ENCODE measurements at regions not wholly inside any gene's neighbourhood (a gene's known extent, or its start where the extent isn't known, plus 50 kb on each side); places are given as distances from the start of the nearest gene placed in this dataset.

- Histone ChIP-seq H3K36me3 (ENCODE audit: insufficient read depth, low read depth, low read length) (no peaks in the 10 kb centered on the region), H3K27ac (ENCODE audit: low read length) (no peak overlapping the region), H3K4me1 (ENCODE audit: insufficient read depth, low read length) (no peaks in the 10 kb centered on the region), H3K9ac (ENCODE audit: low read depth, low read length) (no peak overlapping the region), H3K4me3 (ENCODE audit: low read length) (no peak overlapping the region), H3K27me3 (ENCODE audit: insufficient read depth, low read length) (no peaks in the 10 kb centered on the region), H3K9me3 (ENCODE audit: insufficient read depth, low read depth, low read length) (peaks cover 4% of the 10 kb centered on the region; the same call in 1 of the 2 replicates)
Observed at GRCh38 chr2:19826874-19827273, 74.9 kb downstream of the TTC32 start.

DNA sequence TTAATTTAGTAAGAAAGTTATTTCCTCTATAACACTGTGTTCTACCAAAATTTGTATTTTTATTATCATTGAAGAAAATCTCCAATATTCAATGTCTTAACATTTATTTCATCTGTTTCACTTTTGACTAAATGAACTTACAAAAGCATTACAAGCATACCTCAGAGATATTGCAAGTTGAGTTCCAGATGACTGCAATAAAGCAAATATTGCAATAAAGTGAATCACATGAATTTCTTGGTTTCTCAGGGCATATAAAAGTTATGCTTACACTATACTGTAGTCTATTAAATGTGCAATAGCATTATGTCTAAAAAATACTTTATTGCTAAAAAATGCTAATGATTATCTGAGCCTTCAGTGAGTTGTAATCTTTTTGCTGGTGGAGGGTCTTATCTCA is 78.3 kb downstream of the TTC32 start:
- Histone ChIP-seq H3K9me3 (ENCODE audit: insufficient read depth, low read depth, low read length) (peaks cover 4% of the 10 kb centered on the region; the same call in 1 of the 2 replicates), H3K27ac (ENCODE audit: low read length) (no peak overlapping the region), H3K9ac (ENCODE audit: low read depth, low read length) (no peak overlapping the region), H3K4me3 (ENCODE audit: low read length) (no peak overlapping the region), H3K27me3 (ENCODE audit: insufficient read depth, low read length) (no peaks in the 10 kb centered on the region), H3K4me1 (ENCODE audit: insufficient read depth, low read length) (no peaks in the 10 kb centered on the region), H3K36me3 (ENCODE audit: insufficient read depth, low read depth, low read length) (no peaks in the 10 kb centered on the region)

DNA sequence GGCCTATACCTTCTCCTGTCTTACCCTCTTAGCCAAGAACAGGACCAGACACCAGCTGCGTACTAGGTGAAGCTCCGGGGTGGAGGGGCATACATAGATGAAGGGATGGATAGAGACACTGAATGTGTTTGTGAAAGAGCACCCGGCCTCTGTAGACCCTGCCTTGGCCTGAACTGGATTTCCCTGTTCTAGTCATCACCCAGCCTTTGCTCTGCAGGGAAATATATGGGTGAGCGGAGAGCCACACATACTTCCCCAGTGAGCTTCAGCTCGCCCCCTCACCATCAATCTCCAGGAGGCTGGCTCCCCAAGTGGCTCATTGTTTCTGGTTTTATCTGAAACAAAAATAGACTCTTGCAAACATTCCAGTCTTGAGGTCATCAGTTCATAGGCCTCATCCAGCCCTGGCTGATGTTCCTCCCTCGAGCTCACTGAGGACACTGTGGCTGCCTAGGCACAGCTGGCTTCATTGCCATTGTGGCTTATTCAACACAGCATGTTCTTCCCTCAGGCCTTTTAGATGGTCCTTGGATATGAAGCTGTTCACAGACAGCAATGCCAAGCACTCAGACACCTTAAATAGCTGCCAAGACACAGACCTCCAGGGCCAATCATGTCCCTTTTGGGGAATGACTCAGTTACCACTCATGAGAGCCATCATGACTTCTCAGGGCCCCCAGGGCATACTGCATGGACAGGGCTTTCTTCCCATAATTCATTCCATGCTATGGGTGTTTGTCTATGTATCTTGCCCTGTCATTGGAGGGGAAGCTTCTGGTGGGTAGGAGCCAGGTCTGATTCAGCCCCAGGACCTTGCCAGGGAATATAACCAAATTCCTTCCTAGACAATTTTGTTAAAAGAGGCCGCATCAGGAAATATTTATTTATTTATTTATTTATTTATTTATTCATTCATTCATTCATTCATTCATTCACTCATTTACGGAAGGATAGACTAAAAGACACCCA is 82.4 kb downstream of the TTC32 start:
- H3K9ac ChIP-seq (ENCODE audit: low read depth, low read length): no peak overlapping the region
- no peak overlapping the region for H3K4me3 ChIP-seq (ENCODE audit: low read length)
- no peaks in the 10 kb centered on the region for H3K27me3 ChIP-seq (ENCODE audit: insufficient read depth, low read length)
- H3K27ac ChIP-seq (ENCODE audit: low read length): no peak overlapping the region
- H3K9me3 ChIP-seq (ENCODE audit: insufficient read depth, low read depth, low read length): no peaks in the 10 kb centered on the region
- H3K4me1 ChIP-seq (ENCODE audit: insufficient read depth, low read length): no peaks in the 10 kb centered on the region
- H3K36me3 ChIP-seq (ENCODE audit: insufficient read depth, low read depth, low read length): no peaks in the 10 kb centered on the region

- Histone ChIP-seq H3K27me3 (ENCODE audit: insufficient read depth, low read length) (no peaks in the 10 kb centered on the region), H3K4me1 (ENCODE audit: insufficient read depth, low read length) (no peaks in the 10 kb centered on the region), H3K36me3 (ENCODE audit: insufficient read depth, low read depth, low read length) (no peaks in the 10 kb centered on the region), H3K9me3 (ENCODE audit: insufficient read depth, low read depth, low read length) (no peaks in the 10 kb centered on the region), H3K4me3 (ENCODE audit: low read length) (no peak overlapping the region), H3K27ac (ENCODE audit: low read length) (no peak overlapping the region), H3K9ac (ENCODE audit: low read depth, low read length) (no peak overlapping the region)
Observed at GRCh38 chr2:19818543-19818942, 83.2 kb downstream of the TTC32 start.

- Histone ChIP-seq H3K9me3 (ENCODE audit: insufficient read depth, low read depth, low read length) (no peaks in the 10 kb centered on the region), H3K27ac (ENCODE audit: low read length) (no peak overlapping the region), H3K4me1 (ENCODE audit: insufficient read depth, low read length) (no peaks in the 10 kb centered on the region), H3K4me3 (ENCODE audit: low read length) (no peak overlapping the region), H3K27me3 (ENCODE audit: insufficient read depth, low read length) (no peaks in the 10 kb centered on the region), H3K36me3 (ENCODE audit: insufficient read depth, low read depth, low read length) (no peaks in the 10 kb centered on the region), H3K9ac (ENCODE audit: low read depth, low read length) (no peak overlapping the region)
Observed at GRCh38 chr2:19818039-19818438, 83.7 kb downstream of the TTC32 start.

DNA sequence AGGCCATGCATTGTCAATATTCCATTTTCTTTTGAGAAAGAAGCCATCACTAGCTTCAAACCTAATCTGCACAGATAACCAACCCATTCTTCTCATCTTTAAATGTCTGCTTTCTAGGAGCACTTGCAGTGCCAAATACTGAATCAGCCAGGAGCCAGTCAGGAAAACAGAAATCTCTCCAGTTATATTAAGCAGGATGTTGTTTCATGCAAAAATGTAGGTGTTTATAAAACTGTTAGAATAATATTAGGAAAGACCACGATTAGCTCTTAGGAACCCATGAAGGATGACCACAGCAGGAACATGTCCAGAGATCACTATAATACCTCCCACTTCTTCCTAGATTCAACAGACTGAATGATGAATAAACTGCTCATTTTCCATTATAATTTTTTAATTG is 86.0 kb downstream of the TTC32 start:
- Histone ChIP-seq H3K4me3 (ENCODE audit: low read length) (no peak overlapping the region), H3K27me3 (ENCODE audit: insufficient read depth, low read length) (no peaks in the 10 kb centered on the region), H3K4me1 (ENCODE audit: insufficient read depth, low read length) (no peaks in the 10 kb centered on the region)

DNA sequence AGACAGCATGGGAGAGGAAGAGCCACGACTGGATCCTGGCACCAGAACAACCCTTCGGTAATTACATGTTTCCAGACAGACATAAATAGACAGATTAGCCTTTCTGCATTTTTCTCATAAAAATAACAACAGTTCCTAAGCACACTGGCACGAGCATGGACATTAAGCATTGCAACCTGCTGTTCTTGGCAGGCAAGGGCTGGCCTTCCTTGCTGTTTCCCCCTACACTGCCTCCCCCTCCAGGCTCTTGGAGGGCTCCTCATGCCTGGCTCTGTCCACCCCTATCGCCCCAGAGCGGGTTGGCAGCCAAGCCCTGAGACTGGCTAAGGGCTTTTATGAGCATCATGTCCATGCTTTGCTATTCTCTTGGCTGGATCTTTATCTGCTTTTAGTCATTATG is 89.6 kb downstream of the TTC32 start:
- Histone ChIP-seq H3K27ac (ENCODE audit: low read length) (no peak overlapping the region), H3K9me3 (ENCODE audit: insufficient read depth, low read depth, low read length) (no peaks in the 10 kb centered on the region), H3K9ac (ENCODE audit: low read depth, low read length) (no peak overlapping the region), H3K36me3 (ENCODE audit: insufficient read depth, low read depth, low read length) (no peaks in the 10 kb centered on the region), H3K27me3 (ENCODE audit: insufficient read depth, low read length) (no peaks in the 10 kb centered on the region), H3K4me1 (ENCODE audit: insufficient read depth, low read length) (no peaks in the 10 kb centered on the region), H3K4me3 (ENCODE audit: low read length) (no peak overlapping the region)

More for the DNA sequence above, 86.0 kb downstream of the TTC32 start:
- no peaks in the 10 kb centered on the region for H3K36me3 ChIP-seq (ENCODE audit: insufficient read depth, low read depth, low read length)
- no peak overlapping the region for H3K9ac ChIP-seq (ENCODE audit: low read depth, low read length)
- H3K9me3 ChIP-seq (ENCODE audit: insufficient read depth, low read depth, low read length): no peaks in the 10 kb centered on the region
- no peak overlapping the region for H3K27ac ChIP-seq (ENCODE audit: low read length)

- Histone ChIP-seq H3K4me3 (ENCODE audit: low read length) (no peak overlapping the region), H3K36me3 (ENCODE audit: insufficient read depth, low read depth, low read length) (no peaks in the 10 kb centered on the region), H3K9me3 (ENCODE audit: insufficient read depth, low read depth, low read length) (no peaks in the 10 kb centered on the region), H3K4me1 (ENCODE audit: insufficient read depth, low read length) (no peaks in the 10 kb centered on the region), H3K27ac (ENCODE audit: low read length) (no peak overlapping the region), H3K27me3 (ENCODE audit: insufficient read depth, low read length) (no peaks in the 10 kb centered on the region), H3K9ac (ENCODE audit: low read depth, low read length) (no peak overlapping the region)
Observed at GRCh38 chr2:19811186-19811585, 90.6 kb downstream of the TTC32 start.

GRCh38 chr2:19810637-19811036 is 91.1 kb downstream of the TTC32 start:
- Histone ChIP-seq H3K9me3 (ENCODE audit: insufficient read depth, low read depth, low read length) (no peaks in the 10 kb centered on the region), H3K36me3 (ENCODE audit: insufficient read depth, low read depth, low read length) (no peaks in the 10 kb centered on the region), H3K4me1 (ENCODE audit: insufficient read depth, low read length) (no peaks in the 10 kb centered on the region), H3K9ac (ENCODE audit: low read depth, low read length) (no peak overlapping the region), H3K4me3 (ENCODE audit: low read length) (no peak overlapping the region), H3K27ac (ENCODE audit: low read length) (no peak overlapping the region), H3K27me3 (ENCODE audit: insufficient read depth, low read length) (no peaks in the 10 kb centered on the region)

DNA sequence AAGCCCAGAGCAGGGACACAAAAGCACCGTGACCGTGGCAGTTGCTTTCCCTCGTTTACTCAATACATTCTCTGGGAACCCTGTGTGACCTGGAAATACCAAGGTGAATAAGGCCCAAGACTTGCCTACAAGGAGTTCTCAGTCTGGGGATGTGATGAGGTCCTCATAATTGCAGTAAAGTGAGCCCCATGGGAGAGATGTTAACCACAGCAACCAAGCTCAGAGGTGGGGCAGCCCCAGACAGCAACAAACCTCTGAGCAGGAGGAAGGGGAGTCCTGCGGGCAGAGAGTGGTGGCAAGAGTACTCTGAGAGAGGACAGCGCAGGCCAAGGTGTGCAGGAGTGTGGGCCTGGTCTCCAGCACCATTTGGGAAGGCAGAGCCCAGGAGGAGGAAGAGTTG is 91.6 kb downstream of the TTC32 start:
- Histone ChIP-seq H3K27me3 (ENCODE audit: insufficient read depth, low read length) (no peaks in the 10 kb centered on the region), H3K4me1 (ENCODE audit: insufficient read depth, low read length) (no peaks in the 10 kb centered on the region), H3K9me3 (ENCODE audit: insufficient read depth, low read depth, low read length) (no peaks in the 10 kb centered on the region), H3K27ac (ENCODE audit: low read length) (no peak overlapping the region), H3K36me3 (ENCODE audit: insufficient read depth, low read depth, low read length) (no peaks in the 10 kb centered on the region), H3K9ac (ENCODE audit: low read depth, low read length) (no peak overlapping the region), H3K4me3 (ENCODE audit: low read length) (no peak overlapping the region)

GRCh38 chr2:19809206-19809605 is 92.6 kb downstream of the TTC32 start:
- Histone ChIP-seq H3K4me3 (ENCODE audit: low read length) (no peak overlapping the region), H3K4me1 (ENCODE audit: insufficient read depth, low read length) (no peaks in the 10 kb centered on the region), H3K27ac (ENCODE audit: low read length) (no peak overlapping the region), H3K9ac (ENCODE audit: low read depth, low read length) (no peak overlapping the region), H3K36me3 (ENCODE audit: insufficient read depth, low read depth, low read length) (no peaks in the 10 kb centered on the region), H3K9me3 (ENCODE audit: insufficient read depth, low read depth, low read length) (no peaks in the 10 kb centered on the region), H3K27me3 (ENCODE audit: insufficient read depth, low read length) (no peaks in the 10 kb centered on the region)

DNA sequence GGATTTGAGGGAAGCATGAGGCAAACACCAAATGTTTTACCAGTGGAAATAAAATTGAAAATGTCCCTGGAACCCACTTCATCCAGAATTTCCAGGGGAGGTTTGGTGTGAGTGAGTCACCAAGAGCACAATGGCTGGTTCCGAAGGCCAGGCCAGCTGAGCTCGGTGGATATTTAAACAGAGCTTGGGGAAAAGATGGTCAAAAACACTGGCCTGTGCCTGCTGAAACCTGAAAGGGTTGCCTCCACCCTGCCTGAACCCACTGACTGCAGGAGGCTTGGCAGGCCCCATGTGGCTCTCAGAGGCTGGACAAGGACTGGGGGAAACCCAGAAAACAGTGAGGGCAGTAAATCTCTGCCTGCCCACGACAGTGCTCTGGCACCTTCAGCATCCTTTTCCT is 93.9 kb downstream of the TTC32 start:
- no peak overlapping the region for H3K9ac ChIP-seq (ENCODE audit: low read depth, low read length)
- H3K9me3 ChIP-seq (ENCODE audit: insufficient read depth, low read depth, low read length): no peaks in the 10 kb centered on the region
- H3K27me3 ChIP-seq (ENCODE audit: insufficient read depth, low read length): no peaks in the 10 kb centered on the region
- H3K36me3 ChIP-seq (ENCODE audit: insufficient read depth, low read depth, low read length): no peaks in the 10 kb centered on the region
- no peak overlapping the region for H3K4me3 ChIP-seq (ENCODE audit: low read length)
- no peak overlapping the region for H3K27ac ChIP-seq (ENCODE audit: low read length)
- H3K4me1 ChIP-seq (ENCODE audit: insufficient read depth, low read length): no peaks in the 10 kb centered on the region
